GM23248 (cell line): ENCODE measurements at regions not wholly inside any gene's neighbourhood (a gene's known extent, or its start where the extent isn't known, plus 50 kb on each side); places are given as distances from the start of the nearest gene placed in this dataset.

Experiments
- EZH2 ChIP-seq: fragments of 200-600 bp; sonication (generic); IDR thresholded peaks from 2 replicates; pipeline ENCODE4 v1.6.1; 2018; ENCODE audit warnings: antibody characterized with exemption, mild to moderate bottlenecking; ENCODE audit not compliant: insufficient read depth, poor library complexity, severe bottlenecking
- EZH2phosphoT487 ChIP-seq: fragments of 200-600 bp; sonication (generic); IDR thresholded peaks from 2 replicates; pipeline ENCODE4 v1.6.1; 2018; ENCODE audit warnings: antibody characterized with exemption, moderate library complexity, mild to moderate bottlenecking, low read depth; ENCODE audit not compliant: insufficient read depth

- no peak for TF ChIP-seq EZH2phosphoT487
- TF ChIP-seq EZH2, result no peak
These were observed 63.7 kb downstream of the KLF12 start for GRCh38 chr13:74070513-74070912.
